NCI-H1048 (cell line): ENCODE measurements at regions not wholly inside any gene's neighbourhood (a gene's known extent, or its start where the extent isn't known, plus 50 kb on each side); places are given as distances from the start of the nearest gene placed in this dataset.

Experiments
- DNase-seq: peaks from one replicate; lab custom pipeline; 2025; lab: John Stamatoyannopoulos, UW

DNA sequence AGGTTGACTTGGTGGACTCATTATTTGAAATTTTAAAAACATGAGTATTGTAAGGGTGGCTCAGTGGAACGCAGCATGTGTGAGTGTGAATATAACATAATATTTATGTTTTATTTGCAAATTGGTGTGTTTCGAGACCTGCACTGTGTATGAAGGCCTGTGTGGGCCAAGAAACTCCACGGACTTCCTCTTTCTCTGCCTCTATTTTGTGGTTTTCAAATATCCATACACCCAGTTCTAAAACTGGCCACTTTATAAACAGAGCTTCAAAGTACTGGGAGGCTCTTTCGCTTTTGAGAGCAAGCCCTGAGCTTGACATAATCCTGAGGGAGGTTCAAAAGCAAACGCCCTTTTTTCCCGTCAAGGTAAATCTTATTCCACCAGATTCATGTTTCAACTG lies 187.7 kb downstream of the GPAT3 start:
- DNase-seq: no peak

DNA sequence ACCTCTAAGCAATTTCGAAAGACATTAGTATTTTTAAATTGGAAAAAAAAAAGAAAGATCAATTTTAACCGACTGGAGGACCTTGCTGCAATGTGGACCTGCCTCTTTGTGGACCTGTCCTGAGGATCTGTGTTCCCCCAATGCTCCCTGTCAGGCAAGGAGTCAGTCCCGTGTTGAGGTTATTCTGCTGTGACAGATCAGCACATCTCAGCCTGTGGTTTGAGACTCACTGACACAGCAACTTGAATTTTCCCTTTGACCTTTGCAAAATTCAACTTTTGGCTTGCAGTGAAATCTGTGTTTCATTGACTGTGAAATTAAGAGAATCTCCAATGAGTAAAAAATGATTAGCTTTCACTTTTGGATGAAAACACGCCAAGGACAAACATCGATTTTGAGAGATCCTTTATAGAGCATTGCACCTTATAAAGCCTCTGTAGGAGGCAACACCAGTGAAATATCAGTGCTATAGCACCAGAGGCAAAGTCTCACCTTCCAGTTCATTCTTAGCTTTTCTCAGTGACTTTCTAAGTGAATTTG lies 186.9 kb downstream of the GPAT3 start:
- no peak for DNase-seq

DNA sequence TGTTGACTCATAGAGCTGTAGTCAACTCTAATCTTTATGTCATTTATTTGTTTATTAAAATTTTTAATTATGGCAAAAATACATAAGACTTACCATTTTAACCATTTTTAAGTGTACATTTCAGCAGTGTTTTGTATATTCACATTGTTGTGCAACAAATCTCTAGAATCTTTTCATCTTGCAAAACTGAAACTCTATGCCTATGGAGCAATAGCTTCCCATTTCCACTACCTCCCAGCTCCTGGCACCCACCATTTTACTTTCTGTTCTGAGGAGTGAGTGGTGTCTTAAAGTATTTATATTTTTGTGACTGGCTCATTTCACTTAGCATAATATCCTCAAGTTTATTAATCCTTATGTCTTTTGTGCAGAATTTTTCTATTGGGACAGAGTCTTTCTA lies 181.0 kb downstream of the GPAT3 start:
- DNase-seq: no peak

DNA sequence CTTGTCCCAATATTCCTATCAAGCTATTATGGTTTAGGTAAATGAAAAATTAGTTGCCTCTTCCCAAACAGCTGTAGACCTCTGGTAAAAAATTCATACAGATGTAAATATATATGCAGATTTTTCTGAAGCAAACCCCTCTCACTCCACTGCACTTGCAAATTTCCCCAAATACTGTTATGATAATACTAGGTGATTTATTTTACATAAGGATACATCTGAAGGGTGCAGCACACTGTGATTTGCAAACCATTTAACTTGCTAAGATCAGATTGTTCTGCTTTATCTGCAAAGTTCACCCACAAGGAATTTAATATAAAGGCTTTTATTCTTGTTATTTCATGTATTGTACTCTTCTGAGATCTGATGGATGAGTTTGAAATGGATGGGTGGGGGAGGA lies 177.0 kb downstream of the GPAT3 start:
- DNase-seq: no peak

DNA sequence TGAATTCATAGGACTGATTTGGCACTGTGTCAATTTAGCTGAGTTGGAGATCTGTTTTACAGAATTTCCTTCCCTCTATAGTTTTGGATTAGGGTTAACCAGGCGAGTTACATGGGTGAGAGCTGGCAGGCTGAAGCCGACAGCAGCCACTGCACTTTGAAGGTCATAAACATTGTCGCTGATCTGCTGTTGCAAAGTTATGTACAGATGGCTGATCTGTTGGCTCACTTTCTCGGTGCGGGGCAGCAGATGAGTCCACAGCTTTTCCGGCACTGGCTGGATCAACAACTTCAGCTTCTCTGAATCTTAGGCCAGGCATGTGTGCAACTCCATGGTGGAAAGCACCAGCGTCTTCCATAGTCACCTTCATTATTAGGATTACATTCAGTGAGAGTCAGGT lies 173.7 kb downstream of the GPAT3 start:
- no peak for DNase-seq

DNA sequence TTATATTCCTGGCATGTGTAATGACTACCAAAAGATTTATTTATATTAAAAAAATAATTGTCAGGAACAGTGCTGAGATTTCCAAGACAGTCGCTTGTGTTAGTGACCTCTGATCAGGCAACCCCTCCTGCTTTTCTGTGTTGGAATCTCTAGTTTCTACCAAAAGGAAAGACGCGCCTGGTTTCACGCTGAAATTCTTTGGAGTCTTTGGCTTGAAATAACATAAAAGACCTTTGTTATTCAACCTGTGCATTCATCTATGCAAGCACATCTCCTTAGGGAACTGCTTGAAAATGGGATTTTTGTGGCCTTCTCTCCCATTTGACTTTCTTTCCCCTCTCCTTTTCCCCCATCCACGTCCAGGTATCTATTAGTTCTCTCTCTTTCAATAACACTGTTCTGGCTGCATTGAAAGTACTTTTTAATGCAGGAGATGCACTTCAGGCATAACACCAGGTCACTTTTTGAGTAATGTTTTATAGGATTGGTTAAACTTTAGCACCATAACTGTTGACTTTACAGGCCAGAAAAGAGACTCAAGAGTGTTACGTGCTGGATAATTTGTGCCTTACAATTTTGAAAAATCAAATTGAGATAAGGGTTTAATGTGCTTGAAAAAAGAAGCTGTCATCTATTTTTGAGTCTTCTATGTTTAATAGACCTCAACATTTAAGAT lies 172.7 kb downstream of the GPAT3 start:
- no peak for DNase-seq

DNA sequence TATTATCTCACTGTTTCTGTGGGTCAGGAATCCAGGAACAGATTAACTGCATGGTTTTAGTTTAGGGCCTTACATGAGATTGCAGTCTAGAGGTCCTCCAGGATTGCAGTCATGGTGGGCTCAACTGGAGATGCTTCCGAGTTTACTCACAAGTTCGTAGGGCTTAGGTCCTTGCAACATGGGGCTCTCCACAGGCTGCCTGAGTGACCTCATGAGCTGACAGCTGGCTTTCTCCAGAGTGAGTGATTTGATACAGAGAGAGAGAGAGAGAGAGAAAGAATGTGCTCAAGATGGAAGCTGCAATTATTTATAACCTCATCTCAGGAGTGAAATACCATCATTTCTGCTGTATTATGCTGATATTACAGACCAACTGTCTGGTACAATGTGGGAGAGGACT lies 168.9 kb downstream of the GPAT3 start:
- DNase-seq: no peak

DNA sequence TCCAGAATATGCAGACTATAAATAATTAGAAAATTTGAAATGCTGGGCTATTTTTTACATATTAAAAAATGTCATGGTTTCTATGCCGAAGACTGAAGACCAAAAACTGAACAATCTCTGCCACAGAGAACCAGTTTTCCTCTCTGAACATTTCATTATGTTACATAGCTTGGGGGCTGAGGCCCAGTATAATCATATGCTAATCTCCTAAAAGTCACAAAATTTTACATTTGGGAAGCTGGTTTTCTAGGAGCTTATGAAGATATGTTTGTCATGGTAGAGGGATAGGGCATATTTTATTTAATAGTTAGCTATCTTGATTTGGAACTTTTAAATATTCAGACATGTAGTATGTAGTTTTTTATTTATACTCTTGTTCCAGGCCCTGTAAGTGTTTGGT lies 167.8 kb downstream of the GPAT3 start:
- DNase-seq: no peak

DNA sequence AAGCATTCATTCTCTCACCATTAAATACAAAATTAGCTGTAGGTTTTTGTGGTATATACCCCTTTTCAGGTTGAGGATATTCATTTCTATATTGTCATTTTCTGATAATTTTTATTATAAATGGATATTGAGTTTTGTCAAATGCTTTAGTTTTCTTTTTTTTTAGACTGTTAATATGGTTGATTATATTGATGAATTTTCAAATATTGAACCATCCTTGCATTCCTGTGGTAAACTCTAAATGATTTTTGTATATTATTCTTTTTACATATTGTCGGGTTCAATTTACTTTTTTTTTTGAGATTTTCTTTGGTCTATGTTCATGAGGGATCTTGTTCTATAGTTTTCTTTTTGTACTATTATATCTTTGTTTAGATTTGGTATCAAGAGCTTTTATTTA lies 165.1 kb downstream of the GPAT3 start:
- DNase-seq: no peak

DNA sequence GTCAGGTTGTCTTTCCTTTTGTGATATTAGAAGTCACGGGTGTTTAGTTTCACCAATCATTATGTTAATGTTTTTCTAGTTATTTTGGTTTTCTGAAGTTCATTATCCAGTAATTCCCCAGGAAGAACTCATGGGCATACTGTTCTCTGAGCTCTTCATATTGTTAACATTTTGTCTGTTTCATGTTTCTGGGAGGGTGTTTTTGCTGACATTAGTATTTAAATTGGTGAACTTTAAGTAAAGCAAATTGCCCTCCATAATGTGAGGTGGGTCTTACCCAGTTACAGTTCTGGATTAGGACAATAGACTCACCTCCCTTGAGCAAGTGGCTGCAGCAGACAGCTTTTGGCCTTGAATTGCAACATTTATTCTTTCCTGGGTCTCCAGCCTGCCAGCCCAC lies 163.4 kb downstream of the GPAT3 start:
- no peak for DNase-seq

DNA sequence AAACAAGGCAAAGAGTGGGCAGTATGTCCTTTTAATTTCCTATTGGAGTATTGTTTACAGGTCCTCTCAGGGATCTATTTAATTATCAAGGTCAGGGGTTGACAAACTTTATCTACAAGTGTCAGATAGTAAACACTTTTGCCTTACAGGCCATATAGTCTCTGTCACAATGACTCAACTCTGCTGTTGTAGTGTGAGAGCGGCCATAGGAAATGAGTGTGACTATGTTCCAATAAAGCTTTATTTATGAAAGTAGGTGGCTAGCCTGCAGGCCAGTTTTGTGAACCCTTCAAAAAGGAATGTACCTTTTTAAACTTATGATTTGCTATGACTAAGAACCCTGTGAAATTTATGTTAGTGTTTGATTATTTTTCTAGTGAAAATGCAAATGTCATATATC lies 156.1 kb downstream of the GPAT3 start:
- DNase-seq: no peak

DNA sequence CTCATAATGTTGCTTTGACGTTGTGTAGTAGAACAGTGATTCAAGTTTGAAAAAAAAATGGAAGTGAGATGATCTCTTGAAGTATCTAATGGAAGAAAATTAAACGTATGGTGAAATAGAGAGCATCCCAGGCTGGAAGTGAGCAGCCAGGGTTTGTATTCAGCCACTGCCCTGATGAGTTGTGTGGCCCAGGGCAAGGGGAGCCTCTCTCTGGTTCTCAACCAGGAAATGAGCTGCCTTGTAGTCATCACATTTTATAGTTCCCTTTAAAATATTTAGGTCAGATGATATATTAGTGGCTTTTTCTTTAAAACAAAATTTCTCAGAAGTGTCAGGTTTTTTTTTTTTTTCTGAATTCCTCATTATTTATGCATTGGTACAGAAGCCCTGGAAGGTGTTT lies 150.3 kb downstream of the GPAT3 start:
- no peak for DNase-seq

DNA sequence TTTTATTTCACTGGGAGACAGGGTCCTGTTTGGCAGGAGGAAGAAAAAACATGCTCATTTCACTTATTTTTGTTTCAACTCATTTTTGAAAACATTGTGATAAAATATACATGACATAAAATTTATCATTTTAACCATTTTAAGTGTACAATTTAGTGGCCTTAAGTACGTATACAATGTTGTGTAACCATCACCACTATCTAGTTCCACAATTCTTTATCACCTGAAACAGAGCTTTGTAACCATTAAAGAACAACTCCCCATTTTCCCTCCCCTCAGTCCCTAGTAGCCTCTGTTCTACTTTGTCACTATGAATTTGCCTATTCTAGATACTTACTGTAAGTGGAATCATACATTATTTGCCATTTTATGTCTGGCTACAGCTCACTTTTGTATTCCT lies 143.8 kb downstream of the GPAT3 start:
- DNase-seq: no peak

DNA sequence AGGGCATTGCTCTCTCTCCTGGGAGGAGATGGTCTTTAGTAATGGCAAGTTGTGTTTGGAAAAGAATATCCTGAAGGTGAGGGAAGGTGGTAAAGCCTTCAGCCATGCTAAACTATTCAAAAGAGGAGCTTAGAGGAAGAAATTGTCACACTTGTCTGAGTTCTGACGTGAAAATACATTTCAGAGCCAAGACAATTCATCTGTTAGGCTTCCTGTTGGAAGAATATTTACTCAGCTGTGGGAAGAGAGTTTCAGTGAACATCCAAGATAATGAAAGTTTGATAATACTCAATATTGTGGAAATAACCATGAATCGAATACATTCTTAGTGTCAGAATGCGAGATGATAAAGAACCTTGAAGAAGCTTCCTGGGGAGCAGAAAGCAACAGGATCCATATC lies 143.3 kb downstream of the GPAT3 start:
- no peak for DNase-seq

DNA sequence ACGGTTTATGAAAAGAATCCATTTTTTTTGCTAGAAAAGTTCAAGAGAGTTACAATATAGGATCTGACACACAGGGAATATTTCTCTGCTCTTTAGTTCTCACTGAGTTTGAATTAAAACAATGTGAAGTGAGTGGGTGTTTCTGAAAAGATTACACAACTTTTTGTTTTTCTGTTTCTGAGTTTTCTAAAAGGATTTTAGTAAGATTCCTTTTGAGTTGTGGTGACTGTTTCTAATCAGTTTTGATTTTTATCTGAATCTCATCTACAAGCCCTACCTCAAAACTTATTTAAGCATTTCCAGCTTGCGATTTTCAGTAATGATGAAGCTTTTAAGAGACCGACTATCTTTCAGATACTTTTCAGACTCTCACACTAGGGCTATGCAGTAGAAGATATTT lies 141.7 kb downstream of the GPAT3 start:
- DNase-seq: no peak

DNA sequence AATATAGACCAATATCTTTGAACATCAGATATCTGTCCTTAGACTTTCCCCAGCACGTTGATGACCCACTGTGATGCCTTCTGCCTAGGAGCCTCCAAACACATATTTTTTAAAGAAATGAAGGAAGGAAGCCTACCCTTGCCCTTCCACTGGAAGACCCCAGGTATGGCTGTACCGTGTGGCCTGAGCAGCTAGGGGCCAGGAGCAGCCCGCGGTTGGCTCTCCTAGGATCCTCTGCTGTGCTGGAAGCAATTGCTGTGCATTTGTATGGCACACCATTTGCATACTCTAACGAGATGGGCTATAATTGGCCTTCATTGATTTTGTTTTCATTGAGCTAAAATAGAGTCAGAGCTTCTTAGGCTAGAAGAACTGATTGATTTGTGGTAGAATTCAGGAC lies 128.8 kb downstream of the GPAT3 start:
- no peak for DNase-seq

DNA sequence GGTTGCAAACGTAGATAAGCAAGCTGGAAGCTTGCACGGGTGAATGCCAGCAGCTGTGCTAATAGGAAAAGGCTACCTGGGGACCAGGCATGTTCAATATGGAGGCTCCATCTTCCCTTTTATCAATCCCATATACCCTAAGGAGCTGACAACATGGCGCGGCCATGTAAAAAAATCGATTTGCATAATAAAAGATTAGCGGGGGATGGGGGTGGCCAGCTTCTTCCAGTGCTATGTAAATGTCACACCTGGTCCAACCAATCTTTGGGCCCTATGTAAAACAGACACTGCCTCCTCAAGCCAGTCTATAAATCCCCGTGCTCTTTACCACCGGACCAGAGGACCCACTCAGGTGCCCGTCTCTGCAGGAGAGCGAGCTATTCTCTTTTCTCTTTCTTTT lies 128.2 kb downstream of the GPAT3 start:
- no peak for DNase-seq

DNA sequence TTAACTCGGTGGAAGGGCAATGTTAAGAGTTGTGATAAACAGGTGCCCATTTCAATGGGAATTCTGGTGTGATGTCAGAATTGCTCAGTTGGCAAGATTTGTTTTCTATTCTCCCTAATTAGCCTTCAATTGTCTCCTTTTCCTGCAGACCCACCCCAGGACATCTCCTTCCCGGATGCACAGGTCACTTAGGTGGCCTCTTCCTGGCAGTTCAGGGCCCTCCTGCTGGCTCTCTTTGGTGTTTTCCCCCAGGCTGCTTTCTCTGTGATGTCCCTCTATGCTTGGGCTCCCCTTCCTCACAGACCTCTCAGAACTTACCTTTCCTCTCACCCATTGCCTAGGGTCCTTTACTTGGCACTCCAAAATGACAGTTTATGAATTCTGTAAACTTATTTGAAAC lies 126.3 kb downstream of the GPAT3 start:
- no peak for DNase-seq

DNA sequence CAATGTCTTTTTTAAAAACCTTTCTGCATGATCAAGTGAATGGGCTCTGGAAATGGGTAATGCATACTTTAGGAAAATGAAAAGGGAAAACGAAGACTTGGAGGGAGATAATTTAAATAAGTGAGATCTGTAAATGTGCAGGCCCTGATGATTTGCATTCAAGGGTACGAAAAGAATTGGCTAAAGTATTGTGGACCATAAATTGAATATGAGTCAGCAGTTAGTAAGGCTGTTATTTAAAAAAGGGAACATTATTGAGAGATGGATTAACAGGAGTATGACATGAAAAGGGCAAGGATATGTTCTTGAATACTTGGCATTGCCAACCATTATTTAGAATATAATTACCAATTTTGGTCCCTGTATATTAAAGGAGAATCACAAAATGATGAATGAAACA lies 125.5 kb downstream of the GPAT3 start:
- DNase-seq: no peak

DNA sequence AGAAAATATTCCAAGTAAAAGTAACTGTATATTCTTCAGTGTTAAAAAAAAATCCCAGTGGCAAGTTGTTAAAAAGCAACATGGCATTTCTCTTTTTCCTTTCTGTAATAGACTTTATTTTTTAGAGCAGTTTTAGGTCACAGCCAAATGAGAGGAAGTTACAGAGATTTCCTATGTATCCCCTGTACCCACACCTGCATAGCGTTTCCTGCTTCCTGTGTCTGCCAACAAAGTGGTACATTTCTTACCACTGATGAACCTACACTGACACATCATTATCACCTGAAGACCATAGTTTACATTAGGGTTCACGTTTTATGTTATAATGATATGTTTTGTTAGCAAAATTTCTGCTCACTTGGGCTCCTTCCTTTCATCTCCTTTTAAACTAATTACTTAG lies 124.7 kb downstream of the GPAT3 start:
- no peak for DNase-seq

DNA sequence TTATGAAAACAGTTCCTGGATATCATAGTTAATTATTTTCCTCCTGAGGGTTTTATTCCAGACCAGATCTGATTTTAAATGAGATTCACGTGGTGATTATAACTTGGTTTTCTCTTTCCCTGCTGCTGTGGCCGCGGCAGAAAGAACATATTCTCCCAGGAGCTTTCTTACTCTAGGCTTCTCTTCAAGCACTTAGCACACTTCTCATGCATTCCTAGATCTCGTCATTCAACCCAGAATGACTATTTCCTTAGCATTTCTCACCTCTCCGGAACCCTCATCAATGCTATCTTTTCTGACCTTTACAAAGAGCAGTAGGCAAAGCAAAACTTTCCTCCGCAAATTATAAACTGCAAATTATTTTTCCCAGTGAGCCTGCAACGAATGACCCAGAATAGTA lies 122.9 kb downstream of the GPAT3 start:
- no peak for DNase-seq

DNA sequence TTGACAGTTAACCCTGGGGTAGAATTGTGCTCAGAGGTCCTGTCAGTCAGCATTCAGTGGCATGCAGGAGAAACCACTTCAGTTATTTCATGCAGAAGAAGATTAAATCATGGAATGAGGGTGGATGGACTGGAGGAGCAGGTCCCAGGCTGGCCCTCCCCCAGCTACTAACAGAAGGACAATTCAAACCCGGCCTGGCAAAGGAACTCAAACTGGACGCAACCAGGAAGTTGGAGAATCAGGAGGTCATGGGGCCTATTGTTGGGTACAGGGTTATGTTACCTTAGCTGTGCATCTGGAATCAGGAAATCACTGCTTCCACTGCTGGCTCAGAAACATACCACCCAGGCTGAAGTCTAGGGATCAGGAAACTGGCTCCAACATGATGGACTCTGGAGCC lies 121.4 kb downstream of the GPAT3 start:
- DNase-seq: no peak
